Suppressor macrophage (primary cell): ENCODE measurements at regions not wholly inside any gene's neighbourhood (a gene's known extent, or its start where the extent isn't known, plus 50 kb on each side); places are given as distances from the start of the nearest gene placed in this dataset.
"Not testable (repeated sequence)": the region's sequence is repeated elsewhere in the genome, so short reads cannot be mapped to it uniquely, and the experiment has no call there.

Source experiments
- DNase-seq, 4 experiments: peaks; one replicate each; pipeline ENCODE4 v3.0.0-alpha.2; 2020 to 2022

DNA sequence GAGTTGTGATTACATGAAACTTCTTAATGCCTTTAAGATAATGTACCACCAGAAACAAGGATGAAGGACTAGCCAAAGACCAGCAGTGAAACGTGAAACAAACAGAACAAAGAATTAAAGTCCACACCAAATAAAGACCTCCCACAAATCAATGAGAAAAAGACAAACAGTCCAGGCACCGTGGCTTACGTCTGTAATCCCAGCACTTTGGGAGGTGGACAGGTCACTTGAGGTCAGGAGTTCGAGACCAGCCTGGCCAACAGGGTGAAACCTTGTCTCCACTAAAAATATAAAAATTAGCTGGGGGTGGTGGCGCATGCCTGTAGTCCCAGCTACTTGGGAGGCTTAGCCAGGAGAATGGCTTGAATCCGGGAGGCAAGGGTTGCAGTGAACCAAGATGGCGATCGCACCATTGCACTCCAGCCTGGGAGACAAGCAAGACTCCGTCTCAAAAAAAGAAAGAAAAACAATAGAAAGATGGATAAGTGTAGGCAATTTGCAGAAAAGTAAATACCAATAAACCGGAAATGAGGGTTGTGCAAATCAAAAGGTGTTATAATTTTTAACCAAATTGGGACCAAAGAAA lies 167.8 kb upstream of the GRK3 start:
- DNase-seq: no peak

DNA sequence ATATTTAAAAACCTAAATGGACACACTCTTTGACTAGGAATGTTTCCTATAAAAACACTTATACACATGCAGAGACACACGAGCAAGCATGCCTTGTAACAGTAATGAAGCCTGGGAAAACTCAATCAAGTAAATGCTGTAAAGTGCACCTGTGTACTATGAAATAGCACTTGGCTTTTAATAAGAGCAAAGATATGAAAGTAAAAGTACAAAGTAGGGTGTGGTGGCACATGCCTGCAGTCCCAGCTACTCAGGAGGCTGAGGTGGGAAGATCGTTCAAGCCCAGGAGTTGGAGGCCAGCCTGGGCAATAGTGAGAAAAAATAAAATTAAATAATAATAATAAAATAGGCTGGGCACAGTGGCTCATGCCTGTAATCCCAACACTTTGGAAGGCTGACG lies 166.9 kb upstream of the GRK3 start:
- DNase-seq: no peak

DNA sequence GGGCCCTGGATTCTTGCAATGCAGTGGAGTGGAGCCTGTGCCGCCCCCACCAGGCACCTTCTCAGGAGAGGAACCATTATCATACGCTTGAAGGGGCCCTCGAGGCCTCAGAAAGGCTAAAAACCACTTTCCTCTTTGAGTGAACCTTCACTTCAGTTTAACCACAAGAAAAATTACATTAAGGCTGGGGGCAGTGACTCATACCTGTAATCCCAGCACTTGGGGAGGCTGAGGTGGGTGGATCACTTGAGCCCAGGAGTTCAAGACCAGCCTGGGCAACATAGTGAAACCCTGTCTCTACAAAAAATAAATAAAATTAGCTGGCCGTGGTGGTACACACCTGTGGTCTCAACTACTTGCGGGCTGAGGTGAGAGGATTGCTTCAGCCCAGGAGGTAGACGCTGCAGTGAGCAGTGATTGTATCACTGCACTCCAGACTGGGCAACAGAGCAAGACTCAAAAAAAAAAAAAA lies 165.8 kb upstream of the GRK3 start:
- DNase-seq: not testable (repeated sequence)

DNA sequence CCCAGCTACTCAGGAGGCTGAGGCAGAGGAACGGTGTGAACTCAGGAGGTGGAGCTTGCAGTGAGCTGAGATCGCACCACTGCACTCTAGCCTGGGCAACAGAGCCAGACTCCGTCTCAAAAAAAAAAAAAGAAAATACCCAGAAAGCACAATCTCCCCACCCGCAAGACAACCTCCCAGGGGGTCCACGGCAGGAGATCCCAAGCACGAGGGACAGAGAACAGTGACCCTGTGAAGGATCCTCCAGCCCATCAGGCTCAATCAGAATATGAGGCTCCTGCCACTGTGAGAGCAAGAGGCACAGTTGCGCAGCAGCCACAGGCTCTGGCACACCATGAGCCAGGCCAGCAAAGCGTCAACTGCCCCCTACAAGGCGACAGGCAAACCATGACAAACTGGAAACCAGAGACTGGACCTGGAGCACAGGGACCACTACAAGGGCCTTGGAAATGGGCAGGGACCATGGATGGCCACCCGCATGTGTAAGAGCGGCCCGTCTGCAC lies 164.8 kb upstream of the GRK3 start:
- DNase-seq: no peak

DNA sequence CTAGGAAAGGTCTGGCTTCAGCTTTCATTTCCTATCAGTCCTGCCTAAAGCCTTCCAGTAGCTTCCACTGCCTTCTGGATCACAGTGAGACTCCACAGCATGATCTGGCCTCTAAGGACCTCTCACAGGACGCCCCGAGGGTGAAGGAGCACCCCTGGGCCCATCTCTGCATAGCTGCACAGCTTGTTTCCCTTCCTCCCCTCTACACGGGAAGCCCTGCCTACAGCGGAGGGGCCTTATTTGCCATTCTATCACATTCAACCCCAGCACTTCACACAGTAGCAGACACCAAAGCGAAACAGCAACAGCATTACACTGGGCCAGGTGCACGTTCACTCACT lies 162.3 kb upstream of the GRK3 start:
- no peak for DNase-seq

DNA sequence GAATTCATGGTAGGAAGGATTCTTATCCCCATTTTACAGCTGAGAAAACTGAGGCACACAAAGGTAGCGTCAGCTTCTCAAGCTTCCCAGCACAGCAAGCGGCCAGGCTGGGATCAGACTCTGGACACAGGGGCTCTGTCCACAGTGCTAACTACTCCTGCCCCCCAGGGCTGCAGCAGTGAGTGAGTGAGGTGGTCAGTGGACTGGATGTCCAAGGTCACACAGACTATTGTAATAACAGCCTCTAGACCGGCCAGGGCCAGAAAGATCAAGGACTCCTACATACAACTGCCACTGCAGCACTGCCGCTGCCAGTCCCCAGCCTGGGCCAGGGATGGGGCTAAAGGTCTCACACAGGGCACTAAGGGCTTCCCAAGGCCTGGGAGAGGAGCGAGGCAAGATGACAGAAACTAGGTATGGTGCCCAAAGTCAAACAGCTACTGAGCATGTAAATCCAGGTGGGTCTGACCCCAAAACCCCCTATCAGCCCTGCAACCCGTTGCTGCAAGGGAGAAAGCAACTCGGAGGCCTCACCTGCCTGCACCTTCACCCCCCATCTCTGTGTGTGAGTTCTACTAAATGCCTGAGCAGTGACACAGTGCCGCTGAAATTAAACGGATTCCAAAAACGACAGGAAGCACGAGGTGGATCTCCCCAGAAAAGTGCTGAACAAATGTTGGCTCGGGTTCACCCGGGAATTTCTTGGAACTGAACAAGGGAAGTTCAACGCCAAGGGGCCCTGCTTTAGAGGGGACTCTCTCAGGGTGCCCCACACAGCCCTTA lies 161.8 kb upstream of the GRK3 start:
- DNase-seq: no peak

DNA sequence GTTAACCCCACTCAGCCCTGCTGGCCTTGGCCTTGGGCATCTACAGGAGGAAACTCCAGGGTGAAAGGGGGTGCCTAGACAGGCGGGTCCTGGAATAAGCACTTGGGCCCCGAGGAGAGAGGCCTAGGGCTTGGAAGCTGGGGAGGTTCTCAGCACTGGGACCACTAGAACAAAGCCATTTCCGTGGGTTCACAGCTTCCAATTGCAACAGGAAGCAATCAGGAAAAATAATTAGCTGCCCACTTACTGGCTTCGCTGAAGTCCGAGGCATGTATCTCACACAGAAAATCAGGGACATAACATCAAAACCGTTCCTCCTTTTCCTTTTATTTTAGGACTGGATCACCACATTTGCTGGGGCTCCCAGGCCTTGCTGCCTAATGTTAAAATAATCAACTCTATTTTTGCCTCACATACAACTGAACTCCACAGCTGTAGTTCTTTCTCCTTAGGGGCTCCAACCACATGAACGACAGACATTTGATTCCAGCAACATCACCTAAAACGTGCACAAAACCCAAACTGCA lies 161.1 kb upstream of the GRK3 start:
- DNase-seq: no peak

DNA sequence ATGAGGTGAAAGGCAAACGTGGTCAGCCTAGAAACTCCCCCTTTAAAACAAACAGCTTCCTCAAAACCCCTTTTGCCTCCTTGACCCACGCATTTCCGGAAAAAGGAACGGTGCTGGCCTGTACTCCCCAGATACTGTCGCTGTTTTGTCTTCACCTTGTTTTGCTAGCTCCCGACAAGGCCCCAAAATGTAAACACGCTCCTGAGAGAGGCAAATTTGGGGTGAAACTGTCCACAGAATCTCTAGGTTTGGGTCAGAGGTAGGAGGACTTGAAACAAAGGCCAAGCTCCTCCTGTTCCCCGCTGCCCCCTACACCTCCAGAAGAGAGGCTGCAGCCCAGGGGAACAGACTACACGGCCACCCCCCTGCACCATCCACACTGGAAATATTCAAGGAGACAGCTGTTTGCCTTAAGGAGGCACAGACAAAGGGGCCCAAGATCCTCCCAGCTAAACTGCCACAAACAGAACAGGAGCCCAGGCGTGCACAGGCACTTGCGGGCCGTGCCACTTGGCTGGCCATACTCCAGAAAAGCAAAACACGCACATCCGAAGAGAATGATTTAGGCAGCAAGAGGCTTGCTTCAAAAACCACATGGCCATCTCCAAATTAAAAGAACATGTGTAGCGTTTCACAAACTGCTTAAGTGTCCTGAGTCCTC lies 160.5 kb upstream of the GRK3 start:
- DNase-seq: peak; percentile 40 to 63 (median 60)

DNA sequence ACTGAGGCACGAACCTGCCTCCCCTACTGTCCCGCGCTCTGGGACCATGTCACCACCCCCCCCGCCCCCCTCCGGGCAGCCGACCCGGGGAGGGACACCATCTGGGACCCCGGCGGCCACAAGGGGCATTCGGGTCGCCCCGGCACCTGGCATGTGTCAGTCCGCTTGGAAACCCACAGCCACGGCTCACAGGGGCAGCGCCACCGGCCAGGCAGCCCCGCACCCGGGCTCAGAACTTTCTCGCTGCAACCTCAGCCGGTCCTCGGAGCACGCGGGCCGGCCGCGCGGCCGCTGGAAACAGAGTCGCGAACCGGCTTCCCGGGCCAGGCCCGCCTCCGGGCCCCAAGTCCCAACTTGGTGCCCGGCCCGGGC lies 159.9 kb upstream of the GRK3 start:
- peak in 2 of 4 experiments; percentile 39 to 45 for DNase-seq

DNA sequence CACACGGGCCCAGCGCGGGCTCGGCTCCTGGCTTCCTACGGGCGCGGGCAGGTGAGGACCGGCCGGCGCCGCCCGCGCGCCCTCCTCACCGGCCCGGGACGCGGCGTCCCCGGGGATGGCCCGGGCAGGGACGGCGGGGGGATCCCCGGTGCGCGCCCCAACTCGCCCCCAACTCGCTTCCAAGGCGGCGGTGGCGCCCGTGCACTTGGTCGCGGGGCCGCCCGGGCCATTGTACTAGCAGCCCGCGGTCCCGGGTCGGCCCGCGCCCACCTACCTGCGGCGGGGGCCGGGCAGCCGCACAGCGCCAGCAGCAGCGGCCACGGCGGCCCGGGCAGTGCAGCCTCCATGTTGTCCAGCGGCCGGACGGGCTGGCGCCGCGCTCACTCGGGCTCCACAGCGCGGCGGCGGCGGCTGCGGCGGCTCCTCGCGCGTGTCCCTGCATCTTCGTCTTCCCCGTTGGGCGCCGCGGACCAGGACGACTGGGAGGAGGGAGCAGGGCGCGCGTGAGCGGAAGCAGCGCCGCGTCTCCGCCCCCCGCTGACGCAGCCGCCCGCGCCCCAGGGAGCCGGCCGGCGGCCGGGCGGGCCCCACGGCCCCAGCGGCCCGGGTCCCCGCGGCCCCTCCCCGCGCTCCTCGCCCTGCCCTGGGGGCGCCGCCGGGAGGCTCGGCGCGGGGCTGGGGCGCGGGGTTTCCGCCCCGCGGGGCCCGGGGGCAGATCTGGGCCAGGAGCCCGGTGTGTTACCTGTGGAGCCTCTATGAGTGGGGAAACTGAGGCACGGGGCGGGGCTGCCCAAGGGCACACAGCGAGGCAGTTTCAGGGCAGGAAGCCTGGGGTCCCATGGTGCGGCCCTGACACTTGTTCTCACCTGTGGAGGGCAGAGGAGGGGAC lies 159.3 kb upstream of the GRK3 start:
- DNase-seq: peak; percentile 88 to 96 (median 92)

DNA sequence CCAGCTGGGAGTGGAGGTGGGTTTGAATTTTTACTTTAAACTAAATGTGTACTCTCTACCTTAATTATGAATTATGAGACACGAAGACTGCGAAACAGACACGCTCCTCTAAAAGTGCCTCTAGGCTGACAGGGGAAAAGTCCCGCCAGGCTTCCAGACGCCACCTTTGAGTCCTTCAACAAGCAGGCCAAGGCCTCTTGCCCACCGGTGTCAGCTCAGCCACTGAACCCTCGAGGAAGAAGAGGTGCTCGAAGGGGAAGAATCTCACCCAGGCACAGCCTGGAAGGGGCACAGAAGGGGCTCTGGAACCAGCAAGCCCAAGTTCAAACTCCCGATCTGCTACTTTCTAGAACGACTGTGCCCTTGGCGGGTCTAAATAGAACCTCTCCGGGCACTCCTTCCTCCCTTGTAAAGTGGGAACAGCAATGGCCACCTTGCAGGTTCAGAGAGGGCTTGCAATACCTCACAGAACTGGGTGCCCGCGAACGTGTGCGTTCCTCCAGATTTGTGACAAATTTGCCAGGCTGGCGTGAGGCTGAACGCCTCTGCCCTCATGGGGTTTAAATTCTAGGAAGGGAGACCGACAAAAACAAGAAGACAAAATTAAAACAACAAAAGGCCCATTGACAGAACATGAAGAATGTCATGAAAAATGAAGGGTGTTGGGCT lies 158.5 kb upstream of the GRK3 start:
- no peak for DNase-seq

DNA sequence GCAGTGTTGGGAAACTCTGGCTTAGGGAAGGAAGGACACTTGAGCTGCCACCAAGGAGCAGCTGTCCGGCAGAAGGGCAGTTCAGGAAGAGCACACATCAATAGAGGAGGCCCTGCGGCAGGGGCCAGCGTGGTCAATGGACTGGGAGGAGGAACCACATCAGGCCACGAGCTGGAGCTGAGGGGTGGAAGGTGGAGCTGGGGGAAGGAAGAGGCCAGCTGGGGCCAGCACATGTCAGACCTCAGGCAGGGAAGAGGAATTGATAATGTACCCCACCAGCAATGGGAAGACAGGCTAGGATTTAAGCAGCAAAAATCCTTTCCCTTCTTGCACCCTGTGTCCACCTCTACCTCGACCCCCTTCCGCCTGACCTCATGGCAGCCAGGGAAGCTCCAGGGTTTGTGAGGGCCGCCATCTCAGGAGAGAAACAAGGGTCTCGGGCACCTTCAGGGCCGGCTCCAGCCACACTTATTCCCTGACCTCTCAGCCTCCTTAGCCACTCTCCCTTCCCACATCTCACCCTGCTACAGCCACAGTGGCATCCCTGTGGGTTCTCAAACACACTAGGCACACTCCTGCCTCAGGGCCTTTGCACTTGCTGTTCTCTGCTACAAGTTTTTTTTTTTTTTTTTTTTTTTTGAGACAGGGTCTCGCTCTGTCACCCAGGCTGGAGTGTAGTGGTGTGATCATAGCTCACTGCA lies 157.8 kb upstream of the GRK3 start:
- peak; percentile 80 to 89 (median 80) for DNase-seq

DNA sequence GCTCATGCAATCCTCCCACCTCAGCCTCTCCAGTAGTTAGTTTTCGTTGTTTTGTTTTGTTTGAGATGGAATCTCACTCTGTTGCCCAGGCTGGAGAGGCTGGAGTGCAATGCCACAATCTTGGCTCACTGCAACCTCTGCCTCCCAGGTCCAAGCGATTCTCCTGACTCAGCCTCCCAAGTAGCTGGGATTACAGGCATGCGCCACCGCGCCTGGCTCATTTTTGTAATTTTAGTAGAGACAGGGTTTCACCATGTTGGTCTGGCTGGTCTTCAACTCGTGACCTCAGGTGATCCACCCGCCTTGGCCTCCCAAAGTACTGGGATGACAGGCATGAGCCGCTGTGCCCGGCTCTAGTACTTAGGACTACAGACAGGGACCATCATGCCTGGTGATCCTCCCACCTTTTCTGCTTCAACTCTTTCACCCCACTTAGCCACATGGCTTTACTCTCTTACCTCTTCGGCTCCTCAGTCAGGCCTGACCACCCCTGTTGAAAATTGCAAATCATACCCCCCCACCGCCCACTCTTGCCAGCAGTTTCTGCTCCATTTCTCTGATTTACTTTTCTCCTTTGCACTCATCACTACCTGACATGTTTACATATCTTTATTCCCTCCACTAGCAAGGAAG lies 157.1 kb upstream of the GRK3 start:
- no peak for DNase-seq

DNA sequence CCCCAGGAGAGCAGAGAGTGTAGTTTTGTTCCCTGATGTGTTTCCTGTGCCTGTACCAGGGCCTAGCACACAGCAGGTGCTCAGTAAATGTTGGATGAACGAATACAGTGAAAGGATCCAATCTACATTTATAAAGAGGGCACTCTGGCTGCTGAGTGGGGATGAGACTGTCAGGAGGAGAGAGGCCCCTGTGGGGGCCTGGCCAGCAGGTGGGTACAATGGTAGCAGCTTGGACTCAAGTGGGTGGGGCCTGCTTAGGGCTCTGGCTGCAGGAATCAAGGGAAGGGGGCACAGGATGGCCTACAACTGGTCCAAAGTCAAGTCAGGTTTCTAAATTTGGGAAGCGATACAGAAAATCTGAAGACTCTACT lies 156.6 kb upstream of the GRK3 start:
- no peak for DNase-seq

DNA sequence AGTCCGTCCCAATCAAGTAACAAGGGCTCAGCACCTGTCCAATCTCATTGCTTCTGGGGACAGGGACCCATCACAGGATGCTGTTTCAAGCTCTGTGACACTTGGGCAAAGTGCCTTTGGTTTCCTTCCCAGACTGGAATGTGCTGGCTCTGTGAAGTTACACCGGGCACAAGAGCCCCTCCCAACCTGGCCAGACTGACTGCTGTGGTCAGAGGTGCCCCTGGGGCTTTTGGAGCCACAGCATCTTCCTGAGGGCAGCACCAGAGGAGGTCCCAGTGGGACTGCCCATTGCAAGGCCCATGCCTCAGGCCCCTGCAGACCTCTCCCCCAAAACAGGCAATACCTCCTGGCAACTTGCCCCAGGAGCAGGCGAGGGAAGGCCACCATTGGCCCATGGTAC lies 155.2 kb upstream of the GRK3 start:
- no peak for DNase-seq

DNA sequence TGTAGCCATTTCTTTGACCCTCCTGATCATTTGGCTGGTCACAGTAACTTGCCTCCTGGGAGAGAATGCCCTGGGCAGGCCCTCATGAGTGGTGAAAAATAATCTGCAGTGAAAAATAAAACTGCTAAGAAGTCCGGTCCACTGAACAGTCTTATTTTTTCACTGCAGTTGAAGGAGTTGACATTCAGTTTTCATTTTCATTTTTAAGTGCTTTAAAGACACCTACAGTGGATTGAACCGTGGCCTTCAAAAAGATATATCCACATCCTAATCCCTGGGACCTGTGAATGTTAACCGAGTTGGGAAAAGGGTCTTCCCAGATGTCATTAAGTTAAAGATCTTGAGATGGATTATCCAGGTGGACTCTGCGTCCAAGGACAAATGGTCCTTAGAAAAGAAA lies 153.6 kb upstream of the GRK3 start:
- DNase-seq: no peak

DNA sequence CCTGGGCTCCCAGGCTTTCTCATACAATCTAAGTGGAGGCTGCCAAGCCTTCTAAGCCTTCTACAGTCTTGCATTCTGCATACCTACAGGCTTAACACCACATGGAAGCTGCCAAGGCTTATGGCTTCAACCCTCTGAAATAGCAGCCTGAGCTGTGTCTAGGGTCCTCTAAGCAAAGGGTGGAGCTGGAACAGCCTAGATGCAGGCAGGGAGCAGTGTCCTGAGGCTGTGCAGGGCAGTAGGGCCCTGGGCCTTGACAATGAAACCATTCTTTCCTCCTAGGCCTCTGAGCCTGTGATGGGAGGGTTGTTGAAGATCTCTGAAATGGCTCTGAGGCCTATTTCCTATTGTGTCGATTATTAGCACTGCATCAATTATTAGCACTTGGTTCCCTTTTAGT lies 150.9 kb upstream of the GRK3 start:
- no peak for DNase-seq

DNA sequence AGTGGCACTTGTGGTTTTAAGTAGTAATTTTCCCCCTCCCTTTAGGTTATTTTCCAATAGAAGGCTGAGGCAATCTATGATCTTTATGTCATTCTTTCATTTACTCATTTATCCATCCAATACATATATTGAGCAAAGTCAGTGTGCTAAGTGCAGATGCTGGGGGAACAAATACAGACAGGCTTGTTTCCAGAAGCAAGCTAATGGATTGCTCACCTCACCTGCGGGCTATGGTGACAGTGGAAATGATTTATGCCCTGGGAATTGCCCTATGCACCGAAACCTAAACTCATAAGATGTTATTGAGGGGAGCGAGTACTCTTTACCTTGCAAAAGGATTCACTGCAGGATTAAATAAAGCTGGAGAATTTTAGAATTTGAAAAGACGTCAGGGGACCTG lies 148.7 kb upstream of the GRK3 start:
- not testable (repeated sequence) for DNase-seq

DNA sequence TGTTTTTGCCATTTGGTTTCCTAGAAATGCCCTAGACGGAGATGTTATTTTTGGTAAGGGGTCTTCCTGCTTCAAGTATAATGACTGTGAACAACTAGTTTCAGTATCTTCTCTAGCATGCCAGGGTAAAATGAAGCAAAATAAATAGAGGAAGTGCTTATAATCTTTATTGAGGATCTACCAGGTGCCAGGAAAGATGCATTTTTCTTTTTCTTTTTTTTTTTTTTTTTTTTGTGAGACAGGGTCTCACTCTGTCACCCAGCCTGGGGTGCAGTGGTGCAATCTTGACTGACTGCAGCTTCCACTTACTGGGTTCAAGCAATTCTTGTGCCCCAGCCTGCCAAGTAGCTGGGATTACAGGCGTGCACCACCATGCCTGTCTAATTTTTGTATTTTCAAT lies 146.6 kb upstream of the GRK3 start:
- DNase-seq: not testable (repeated sequence)

DNA sequence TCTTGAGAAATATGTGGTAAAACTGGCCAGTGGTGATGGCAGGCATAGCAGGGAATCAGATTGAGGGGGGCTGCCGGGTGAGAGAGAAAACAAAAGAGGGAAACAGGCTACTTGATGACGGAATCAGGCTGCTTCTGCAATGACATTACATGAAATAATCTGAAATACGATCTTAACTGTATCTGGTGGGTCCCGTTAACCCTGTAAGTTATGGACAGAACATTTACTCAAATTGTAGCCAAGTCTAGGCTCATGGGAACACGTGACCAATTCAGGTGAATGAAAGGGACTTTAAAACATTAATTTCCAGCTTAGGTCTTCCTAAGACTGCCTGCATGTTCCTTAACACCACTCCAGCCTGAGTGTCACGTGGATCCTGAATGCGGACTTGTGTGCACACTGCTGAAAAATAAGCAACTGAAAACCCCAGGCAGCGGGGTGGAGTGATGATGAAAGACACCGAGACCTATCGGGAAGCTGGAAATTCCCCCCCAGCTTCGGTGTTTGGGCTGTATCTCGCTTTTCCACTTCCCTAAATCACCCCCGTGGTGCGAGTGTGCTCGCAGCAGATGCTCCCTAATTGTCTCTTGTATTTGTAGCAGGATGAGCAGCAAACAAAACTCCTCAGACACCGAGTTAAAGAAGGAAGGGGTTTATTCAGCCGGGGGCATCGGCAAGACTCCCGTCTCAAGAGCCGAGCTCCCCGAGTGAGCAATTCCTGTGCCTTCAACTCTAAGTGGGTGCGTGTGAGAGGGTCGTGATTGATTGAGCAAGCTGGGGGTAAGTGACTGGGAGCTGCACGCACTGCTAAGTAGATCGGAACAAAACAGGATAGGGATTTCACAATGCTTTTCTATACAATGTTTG lies 145.0 kb upstream of the GRK3 start:
- DNase-seq: peak; percentile 92 to 94 (median 94)
